A673 (cell line): ENCODE measurements at regions not wholly inside any gene's neighbourhood (a gene's known extent, or its start where the extent isn't known, plus 50 kb on each side); places are given as distances from the start of the nearest gene placed in this dataset.

Experiments
- BruUV-seq: library from RNA; stranded (reverse); fragments of 400-500 nt; replicated peaks from 2 replicates; lab custom pipeline; 2021; lab: Mats Ljungman, UMichigan
- CTCF ChIA-PET: fragments of 300-600 bp; sonication (Branson Sonifier 250); formaldehyde crosslinking; loops from one replicate; lab custom pipeline; 2022; ENCODE audit warnings: antibody characterized with exemption; lab: Charles Lee
- POLR2A ChIA-PET: fragments of 300-600 bp; sonication (Branson Sonifier 250); formaldehyde crosslinking; loops from one replicate; lab custom pipeline; 2022; ENCODE audit warnings: antibody characterized with exemption; ENCODE audit not compliant: low non-redundant PET; lab: Charles Lee
- DNase-seq: peaks from one replicate; pipeline ENCODE4 v3.0.0-alpha.2; 2015; ENCODE audit warnings: low spot score
- H3K27ac ChIP-seq: fragments of 200-600 bp; sonication (generic); 2 replicates; pipeline ENCODE4 v1.5.1; 2016; ENCODE audit warnings: mixed run types, low read depth, mild to moderate bottlenecking, mixed read lengths, antibody characterized with exemption, low read length; ENCODE audit not compliant: poor library complexity, severe bottlenecking
- H3K27me3 ChIP-seq: fragments of 200-600 bp; sonication (generic); replicated peaks from 2 replicates; pipeline ENCODE4 v1.6.1; 2017; ENCODE audit warnings: mixed run types, low read depth, mild to moderate bottlenecking, mixed read lengths, antibody characterized with exemption, low read length; ENCODE audit not compliant: insufficient read depth, poor library complexity
- H3K36me3 ChIP-seq: fragments of 200-600 bp; sonication (generic); 2 replicates; pipeline ENCODE4 v1.6.1; 2016; ENCODE audit warnings: mixed run types, mild to moderate bottlenecking, mixed read lengths, antibody characterized with exemption, low read length; ENCODE audit not compliant: insufficient read depth, poor library complexity, severe bottlenecking
- H3K4me1 ChIP-seq: fragments of 200-600 bp; sonication (generic); 2 replicates; pipeline ENCODE4 v1.6.1; 2017; ENCODE audit warnings: mixed run types, mild to moderate bottlenecking, mixed read lengths, antibody characterized with exemption, low read length; ENCODE audit not compliant: insufficient read depth, poor library complexity, severe bottlenecking
- H3K4me3 ChIP-seq: fragments of 200-600 bp; sonication (generic); 2 replicates; pipeline ENCODE4 v1.5.1; 2016; ENCODE audit warnings: low read depth, mixed run types, mild to moderate bottlenecking, mixed read lengths, low read length; ENCODE audit not compliant: poor library complexity, severe bottlenecking
- H3K9me3 ChIP-seq: fragments of 200-600 bp; sonication (generic); 2 replicates; pipeline ENCODE4 v1.6.1; 2016; ENCODE audit warnings: mixed run types, low read depth, mild to moderate bottlenecking, mixed read lengths, antibody characterized with exemption, low read length; ENCODE audit not compliant: poor library complexity, severe bottlenecking
- CTCF ChIP-seq: fragments of 300-800, 200-600 bp; sonication (generic); conservative IDR thresholded peaks from 2 replicates; pipeline ENCODE4 v1.5.1; 2017; ENCODE audit warnings: low read depth, mild to moderate bottlenecking, antibody characterized with exemption, low read length, moderate library complexity, mixed read lengths
- EZH2 ChIP-seq: fragments of 200-600 bp; sonication (generic); IDR thresholded peaks from 2 replicates; pipeline ENCODE4 v1.6.1; 2017; ENCODE audit warnings: borderline replicate concordance, low read depth, mild to moderate bottlenecking, mixed read lengths, antibody characterized with exemption, low read length; ENCODE audit not compliant: poor library complexity, severe bottlenecking
- intact Hi-C: fragments of 100-400 bp; cut with micrococcal nuclease; formaldehyde crosslinking; loops from one replicate; pipeline ENCODE4 v1.10.0; 2022; ENCODE audit not compliant: unreplicated experiment

- TF ChIP-seq CTCF (no peak), EZH2 (no peak)
- DNase-seq, result no peak
- ChIA-PET POLR2A (no interaction called here), CTCF (no interaction called here)
- BruUV-seq, result no TSS peak
- intact Hi-C loops, result no loop called here
- no peak overlapping the region for H3K27ac ChIP-seq
- no peaks in the 10 kb centered on the region for H3K27me3 ChIP-seq
- H3K9me3 ChIP-seq, result no peaks in the 10 kb centered on the region
- H3K4me1 ChIP-seq, result peaks cover 3% of the 10 kb centered on the region
- H3K36me3 ChIP-seq, result no peaks in the 10 kb centered on the region
- no peak overlapping the region for H3K4me3 ChIP-seq
Measured at GRCh38 chr12:60398547-60398946, 802.7 kb downstream of the SLC16A7 start.

- Histone ChIP-seq H3K27ac (no peak overlapping the region), H3K27me3 (no peaks in the 10 kb centered on the region), H3K4me3 (no peak overlapping the region), H3K36me3 (no peaks in the 10 kb centered on the region), H3K9me3 (no peaks in the 10 kb centered on the region), H3K4me1 (peaks cover 3% of the 10 kb centered on the region)
- CTCF ChIA-PET, result no interaction called here
- TF ChIP-seq EZH2 (no peak), CTCF (no peak)
- no TSS peak for BruUV-seq
- DNase-seq, result no peak
- POLR2A ChIA-PET, result no interaction called here
- intact Hi-C loops, result no loop called here
Measured at GRCh38 chr12:60399064-60399463, 803.2 kb downstream of the SLC16A7 start.

- intact Hi-C loops, result no loop called here
- H3K36me3 ChIP-seq, result no peaks in the 10 kb centered on the region
- ChIA-PET POLR2A (no interaction called here), CTCF (no interaction called here)
- TF ChIP-seq EZH2, result no peak
- no peak for TF ChIP-seq CTCF
- DNase-seq, result no peak
- no peak overlapping the region for H3K4me3 ChIP-seq
- BruUV-seq, result no TSS peak
- H3K27me3 ChIP-seq, result no peaks in the 10 kb centered on the region
- no peak overlapping the region for H3K27ac ChIP-seq
- no peaks in the 10 kb centered on the region for H3K9me3 ChIP-seq
- no peaks in the 10 kb centered on the region for H3K4me1 ChIP-seq
Measured at GRCh38 chr12:60402996-60403395, 807.2 kb downstream of the SLC16A7 start.
